Upper lobe of left lung (tissue), 6 donors: ENCODE measurements at regions not wholly inside any gene's neighbourhood (a gene's known extent, or its start where the extent isn't known, plus 50 kb on each side); places are given as distances from the start of the nearest gene placed in this dataset.

ENCODE experiments used
- ATAC-seq, 2 donors: fragments of 200-7000 bp; cut with Tn5 transposase; one replicate each; pipeline ENCODE4 v1.9.1; 2022; ENCODE audit warnings: mild to moderate bottlenecking in 2 of 2, moderate library complexity in 2 of 2; ENCODE audit not compliant: low FRiP score in 2 of 2
- DNase-seq, 2 donors: peaks; one replicate each; pipeline ENCODE4 v3.0.0-alpha.2; 2019 to 2020
- H3K27ac ChIP-seq, 4 donors: fragments of 200-600 bp; sonication (generic); one replicate each; pipeline ENCODE4 v1.5.1; 2016 to 2019
- H3K27me3 ChIP-seq, 4 donors: fragments of 200-600 bp; sonication (generic); one replicate each; pipeline ENCODE4 v1.5.1; 2017 to 2019
- H3K36me3 ChIP-seq, 4 donors: fragments of 200-600 bp; sonication (generic); one replicate each; pipeline ENCODE4 v1.5.1; 2016 to 2019
- H3K4me1 ChIP-seq, 4 donors: fragments of 200-600 bp; sonication (generic); one replicate each; pipeline ENCODE4 v1.5.1; 2018 to 2019
- H3K4me3 ChIP-seq, 4 donors: fragments of 200-600 bp; sonication (generic); one replicate each; pipeline ENCODE4 v1.5.1; 2017 to 2019; ENCODE audit warnings: mild to moderate bottlenecking in 2 of 4, moderate library complexity in 1 of 4
- H3K9me3 ChIP-seq, 4 donors: fragments of 200-600 bp; sonication (generic); one replicate each; pipeline ENCODE4 v1.5.1; 2018 to 2019
- EP300 ChIP-seq, 4 donors: sonication (generic); formaldehyde crosslinking; IDR thresholded peaks; one replicate each; pipeline ENCODE4 v1.5.1; 2017; ENCODE audit warnings: antibody characterized with exemption in 4 of 4, control low read depth in 2 of 4
- POLR2A ChIP-seq, 4 donors: fragments of 450-650 bp; IDR thresholded peaks; one replicate each; pipeline ENCODE4 v1.5.1; 2016 to 2017; ENCODE audit warnings: antibody characterized with exemption in 4 of 4, mild to moderate bottlenecking in 2 of 4
- POLR2AphosphoS5 ChIP-seq, 2 donors: sonication (generic); formaldehyde crosslinking; IDR thresholded peaks; one replicate each; pipeline ENCODE4 v1.5.1; 2017; ENCODE audit warnings: antibody characterized with exemption in 2 of 2
- WGBS, 2 donors: methylation state at CpG; one replicate each; pipeline ENCODE4 v1.1.5; 2017 to 2018; 5-methylcytosine and 5-hydroxymethylcytosine counted together
- TF ChIP-seq, protein P1 (sequence below), 6 experiments: fragments of 450-650 bp in 4 of 6; fragments of 200-600 bp in 2 of 6; sonication (generic) in 2 of 6; IDR thresholded peaks; one replicate each; pipeline ENCODE4 v1.5.1; 2016 to 2019; ENCODE audit warnings: antibody characterized with exemption in 6 of 6
- donor health status: DM: no; HTN: no; CAD: no; lungs with moderate emphysema.
- donor health status: DM: no; HTN: yes; CAD: no; lungs with severe emphysema.

DNA sequence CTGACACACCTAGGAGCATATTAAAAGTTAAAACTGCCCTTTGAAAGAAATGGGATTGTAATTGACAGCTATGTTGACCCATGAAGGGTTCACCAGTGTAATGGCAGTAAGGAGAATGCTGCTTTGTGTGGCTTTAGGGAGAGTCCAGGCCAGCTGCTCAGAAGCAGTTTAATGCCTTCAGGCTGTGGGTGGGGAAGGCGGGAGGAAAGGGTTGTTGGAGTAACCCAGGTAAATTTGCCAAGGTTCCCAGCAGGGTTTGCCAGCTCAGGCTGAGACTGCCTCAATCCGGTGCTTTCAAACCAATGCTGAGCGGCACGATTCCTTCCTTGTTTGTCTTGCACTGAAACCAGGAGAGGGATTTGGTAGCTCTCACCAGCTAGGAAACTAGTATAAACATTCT lies 637.2 kb downstream of the INHBA start:
- TF ChIP-seq POLR2AphosphoS5 (IDR thresholded peaks at IDR 0.05): no peak
- TF ChIP-seq, protein P1, sequence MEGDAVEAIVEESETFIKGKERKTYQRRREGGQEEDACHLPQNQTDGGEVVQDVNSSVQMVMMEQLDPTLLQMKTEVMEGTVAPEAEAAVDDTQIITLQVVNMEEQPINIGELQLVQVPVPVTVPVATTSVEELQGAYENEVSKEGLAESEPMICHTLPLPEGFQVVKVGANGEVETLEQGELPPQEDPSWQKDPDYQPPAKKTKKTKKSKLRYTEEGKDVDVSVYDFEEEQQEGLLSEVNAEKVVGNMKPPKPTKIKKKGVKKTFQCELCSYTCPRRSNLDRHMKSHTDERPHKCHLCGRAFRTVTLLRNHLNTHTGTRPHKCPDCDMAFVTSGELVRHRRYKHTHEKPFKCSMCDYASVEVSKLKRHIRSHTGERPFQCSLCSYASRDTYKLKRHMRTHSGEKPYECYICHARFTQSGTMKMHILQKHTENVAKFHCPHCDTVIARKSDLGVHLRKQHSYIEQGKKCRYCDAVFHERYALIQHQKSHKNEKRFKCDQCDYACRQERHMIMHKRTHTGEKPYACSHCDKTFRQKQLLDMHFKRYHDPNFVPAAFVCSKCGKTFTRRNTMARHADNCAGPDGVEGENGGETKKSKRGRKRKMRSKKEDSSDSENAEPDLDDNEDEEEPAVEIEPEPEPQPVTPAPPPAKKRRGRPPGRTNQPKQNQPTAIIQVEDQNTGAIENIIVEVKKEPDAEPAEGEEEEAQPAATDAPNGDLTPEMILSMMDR (IDR thresholded peaks at IDR 0.05): no peak
- no peak for TF ChIP-seq EP300 (IDR thresholded peaks at IDR 0.05)
- TF ChIP-seq POLR2A (IDR thresholded peaks at IDR 0.05): no peak
- no peaks in the 10 kb centered on the region for H3K36me3 ChIP-seq
- DNase-seq (no peak), ATAC-seq (no peak)
- H3K4me1 ChIP-seq: no peaks in the 10 kb centered on the region
- H3K9me3 ChIP-seq: no peaks in the 10 kb centered on the region
- no peaks in the 10 kb centered on the region for H3K27me3 ChIP-seq
- no peak overlapping the region for H3K27ac ChIP-seq
- WGBS, 2 donors: 87 to 91% methylated on average over 4 of the region's 4 CpGs
- H3K4me3 ChIP-seq: no peak overlapping the region

DNA sequence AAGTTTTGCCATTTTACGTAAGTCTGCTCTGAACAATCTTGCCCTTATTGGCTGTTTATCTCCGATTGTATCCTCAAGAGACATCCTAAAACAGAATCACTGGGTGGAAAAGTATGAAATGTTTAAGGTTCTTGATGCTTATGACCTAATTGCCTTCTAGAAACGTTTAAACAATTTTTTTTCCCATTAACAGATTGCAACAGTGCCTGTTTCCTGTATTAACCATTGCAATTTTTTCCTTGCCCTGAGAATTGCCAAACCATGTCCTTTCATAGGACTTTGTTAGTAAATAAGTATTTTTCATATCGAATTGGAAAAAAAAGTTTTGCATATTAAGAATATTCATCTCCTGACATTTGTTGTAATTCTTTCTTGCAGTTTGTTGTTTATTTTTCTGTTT lies 639.8 kb downstream of the INHBA start:
- Histone ChIP-seq H3K27ac (no peak overlapping the region), H3K9me3 (no peaks in the 10 kb centered on the region), H3K36me3 (no peaks in the 10 kb centered on the region), H3K4me1 (no peaks in the 10 kb centered on the region), H3K27me3 (no peaks in the 10 kb centered on the region), H3K4me3 (no peak overlapping the region)
- 57 to 59% methylated on average over 4 of the region's 4 CpGs for WGBS, 2 donors
- ATAC-seq (no peak), DNase-seq (no peak)
- TF ChIP-seq POLR2AphosphoS5 (IDR thresholded peaks at IDR 0.05) (no peak), EP300 (IDR thresholded peaks at IDR 0.05) (no peak), POLR2A (IDR thresholded peaks at IDR 0.05) (no peak)
- TF ChIP-seq, protein P1 (IDR thresholded peaks at IDR 0.05): no peak

DNA sequence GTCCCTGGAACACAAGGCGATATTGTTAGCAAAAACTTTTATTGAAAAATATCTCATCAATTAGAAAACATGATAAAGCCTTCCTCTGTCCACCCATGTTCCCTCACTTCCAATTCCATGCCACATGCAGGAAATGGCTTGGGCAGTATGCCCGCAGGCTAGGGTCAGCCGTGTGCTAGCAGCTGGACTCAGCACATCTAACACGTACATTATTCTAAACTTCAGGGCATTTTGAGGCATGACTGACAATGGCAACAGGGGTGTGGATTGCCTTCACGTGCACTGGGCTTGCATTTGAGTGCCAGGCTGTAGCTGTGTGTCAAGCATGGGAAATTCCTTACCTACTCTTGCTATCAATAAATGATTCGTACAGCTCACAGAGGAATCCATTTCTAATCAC lies 642.1 kb downstream of the INHBA start:
- no peak overlapping the region for H3K27ac ChIP-seq
- H3K36me3 ChIP-seq: no peaks in the 10 kb centered on the region
- DNase-seq (no peak), ATAC-seq (no peak)
- TF ChIP-seq, protein P1 (IDR thresholded peaks at IDR 0.05): no peak
- TF ChIP-seq EP300 (IDR thresholded peaks at IDR 0.05) (no peak), POLR2AphosphoS5 (IDR thresholded peaks at IDR 0.05) (no peak), POLR2A (IDR thresholded peaks at IDR 0.05) (no peak)
- no peaks in the 10 kb centered on the region for H3K27me3 ChIP-seq
- WGBS, 2 donors: 77 to 82% methylated on average over 5 to 6 of the region's 6 CpGs
- H3K9me3 ChIP-seq: no peaks in the 10 kb centered on the region
- H3K4me1 ChIP-seq: no peaks in the 10 kb centered on the region
- no peak overlapping the region for H3K4me3 ChIP-seq

DNA sequence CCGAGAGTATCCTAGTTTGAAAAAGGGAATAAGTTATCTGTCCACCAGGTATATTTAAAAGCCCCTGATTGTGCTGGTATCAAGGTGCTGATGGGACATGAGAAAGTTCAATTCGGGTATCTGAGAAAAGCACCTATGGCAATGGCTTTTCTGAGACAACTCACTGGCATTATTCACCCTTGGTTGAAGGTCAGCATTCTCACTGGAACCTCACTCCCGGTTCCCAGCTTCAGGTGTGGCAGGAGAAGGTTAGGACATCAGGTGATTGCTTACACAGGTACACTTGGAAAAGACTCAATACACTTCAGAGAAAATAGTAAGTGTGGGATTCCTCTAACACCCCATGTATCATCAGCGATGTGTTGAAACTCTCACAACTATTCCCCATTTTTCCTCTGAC lies 643.1 kb downstream of the INHBA start:
- 64 to 72% methylated on average over 4 of the region's 4 CpGs for WGBS, 2 donors

More for the DNA sequence above, 643.1 kb downstream of the INHBA start:
- H3K36me3 ChIP-seq: no peaks in the 10 kb centered on the region
- no peak for DNase-seq
- H3K27ac ChIP-seq: no peak overlapping the region
- H3K9me3 ChIP-seq: no peaks in the 10 kb centered on the region
- H3K27me3 ChIP-seq: no peaks in the 10 kb centered on the region
- TF ChIP-seq POLR2AphosphoS5 (IDR thresholded peaks at IDR 0.05) (no peak), POLR2A (IDR thresholded peaks at IDR 0.05) (no peak), EP300 (IDR thresholded peaks at IDR 0.05) (no peak)
- TF ChIP-seq, protein P1 (IDR thresholded peaks at IDR 0.05): no peak
- no peaks in the 10 kb centered on the region for H3K4me1 ChIP-seq
- no peak overlapping the region for H3K4me3 ChIP-seq
- ATAC-seq: no peak
